Testis (tissue), 2 donors: ENCODE measurements at regions not wholly inside any gene's neighbourhood (a gene's known extent, or its start where the extent isn't known, plus 50 kb on each side); places are given as distances from the start of the nearest gene placed in this dataset.
"Not testable (repeated sequence)": the region's sequence is repeated elsewhere in the genome, so short reads cannot be mapped to it uniquely, and the experiment has no call there.

Experiments used
- DNase-seq: peaks from one replicate; pipeline ENCODE4 v3.0.0-alpha.2; 2019
- H3K27ac ChIP-seq, 2 donors: fragments of 200-600 bp; sonication (generic); one replicate each; pipeline ENCODE4 v1.5.1; 2019
- H3K27me3 ChIP-seq: fragments of 200-600 bp; sonication (generic); one replicate; pipeline ENCODE4 v1.5.1; 2019
- H3K36me3 ChIP-seq: fragments of 200-600 bp; sonication (generic); one replicate; pipeline ENCODE4 v1.5.1; 2017; ENCODE audit warnings: low read depth; ENCODE audit errors: missing control alignments
- H3K4me1 ChIP-seq: fragments of 200-600 bp; sonication (generic); one replicate; pipeline ENCODE4 v1.5.1; 2019
- H3K4me3 ChIP-seq, 2 donors: fragments of 200-600 bp; sonication (generic); one replicate each; pipeline ENCODE4 v1.5.1; 2017 to 2019
- H3K9me3 ChIP-seq: fragments of 200-600 bp; sonication (generic); one replicate; pipeline ENCODE4 v1.5.1; 2017
- CTCF ChIP-seq, 3 experiments: fragments of 450-650 bp in 2 of 3; fragments of 200-600 bp in 1 of 3; sonication (generic) in 1 of 3; IDR thresholded peaks; one replicate each; pipeline ENCODE4 v1.5.1; 2016 to 2019; ENCODE audit warnings: antibody characterized with exemption in 3 of 3, mild to moderate bottlenecking in 2 of 3, moderate library complexity in 1 of 3
- POLR2A ChIP-seq: fragments of 450-650 bp; IDR thresholded peaks from one replicate; pipeline ENCODE4 v1.6.1; 2017; ENCODE audit warnings: antibody characterized with exemption, mild to moderate bottlenecking, moderate library complexity
- WGBS, 2 donors: methylation state at CpG; one replicate each; pipeline ENCODE4 v1.1.5; 2018; 5-methylcytosine and 5-hydroxymethylcytosine counted together
- intact Hi-C: fragments of 100-400 bp; cut with DNase I; formaldehyde crosslinking; loops from one replicate; pipeline ENCODE4 v1.15.1; 2023; ENCODE audit warnings: low total_unique reads

- H3K4me3 ChIP-seq = no peak overlapping the region
- peaks cover 4% of the 10 kb centered on the region for H3K4me1 ChIP-seq
- no peaks in the 10 kb centered on the region for H3K27me3 ChIP-seq
- DNase-seq = no peak
- no peaks in the 10 kb centered on the region for H3K36me3 ChIP-seq
- no peaks in the 10 kb centered on the region for H3K9me3 ChIP-seq
- intact Hi-C loops = no loop called here
- WGBS, 2 donors = 81 to 88% methylated on average over 1 of the region's 1 CpG
- no peak overlapping the region for H3K27ac ChIP-seq
- TF ChIP-seq CTCF (IDR thresholded peaks at IDR 0.05) = no peak
- no peak for TF ChIP-seq POLR2A
Observed at GRCh38 chr10:22784668-22785067, 70.3 kb upstream of the PIP4K2A start.

- TF ChIP-seq POLR2A (no peak), CTCF (IDR thresholded peaks at IDR 0.05) (no peak)
- H3K27ac ChIP-seq = no peak overlapping the region
- intact Hi-C loops = no loop called here
- H3K36me3 ChIP-seq = no peaks in the 10 kb centered on the region
- no peaks in the 10 kb centered on the region for H3K9me3 ChIP-seq
- peaks cover 4% of the 10 kb centered on the region for H3K4me1 ChIP-seq
- WGBS, 2 donors = 90% methylated on average over 3 of the region's 3 CpGs
- no peaks in the 10 kb centered on the region for H3K27me3 ChIP-seq
- no peak overlapping the region for H3K4me3 ChIP-seq
- no peak for DNase-seq
Observed at GRCh38 chr10:22783807-22784206, 69.4 kb upstream of the PIP4K2A start.

GRCh38 chr10:22780474-22780885, 66.1 kb upstream of the PIP4K2A start:
- DNase-seq = no peak
- peaks cover 4% of the 10 kb centered on the region for H3K4me1 ChIP-seq
- intact Hi-C loops = no loop called here
- no peak overlapping the region for H3K27ac ChIP-seq
- no peaks in the 10 kb centered on the region for H3K9me3 ChIP-seq
- no peaks in the 10 kb centered on the region for H3K27me3 ChIP-seq
- no peak for TF ChIP-seq CTCF (IDR thresholded peaks at IDR 0.05)
- no peak for TF ChIP-seq POLR2A
- H3K36me3 ChIP-seq = no peaks in the 10 kb centered on the region
- H3K4me3 ChIP-seq = no peak overlapping the region
- 28 to 30% methylated on average over 5 of the region's 5 CpGs for WGBS, 2 donors

- Histone ChIP-seq H3K9me3 (no peaks in the 10 kb centered on the region), H3K4me3 (no peak overlapping the region), H3K4me1 (peaks cover 4% of the 10 kb centered on the region), H3K36me3 (no peaks in the 10 kb centered on the region), H3K27me3 (no peaks in the 10 kb centered on the region), H3K27ac (no peak overlapping the region)
- WGBS, 2 donors = 79 to 84% methylated on average over 4 of the region's 4 CpGs
- no peak for TF ChIP-seq CTCF (IDR thresholded peaks at IDR 0.05)
- no peak for DNase-seq
- intact Hi-C loops = no loop called here
Observed at GRCh38 chr10:22779331-22780019, 65.1 kb upstream of the PIP4K2A start.

- no peak overlapping the region for H3K4me3 ChIP-seq
- no peak for DNase-seq
- intact Hi-C loops = no loop called here
- no peak for TF ChIP-seq CTCF (IDR thresholded peaks at IDR 0.05)
- no peak for TF ChIP-seq POLR2A
- no peaks in the 10 kb centered on the region for H3K36me3 ChIP-seq
- H3K9me3 ChIP-seq = no peaks in the 10 kb centered on the region
- WGBS, 2 donors = 94% methylated on average over 1 of the region's 1 CpG
- H3K27ac ChIP-seq = no peak overlapping the region
- no peaks in the 10 kb centered on the region for H3K27me3 ChIP-seq
- no peaks in the 10 kb centered on the region for H3K4me1 ChIP-seq
Observed at GRCh38 chr10:22774102-22774501, 59.7 kb upstream of the PIP4K2A start.

GRCh38 chr10:22771631-22772030, 57.3 kb upstream of the PIP4K2A start:
- H3K4me3 ChIP-seq, H3K4me1 ChIP-seq, H3K27me3 ChIP-seq, H3K27ac ChIP-seq, DNase-seq, H3K9me3 ChIP-seq, H3K36me3 ChIP-seq, intact Hi-C loops: not testable (repeated sequence)
- 66 to 85% methylated on average over 5 of the region's 5 CpGs for WGBS, 2 donors
